HepG2 (cell line): ENCODE measurements at regions not wholly inside any gene's neighbourhood (a gene's known extent, or its start where the extent isn't known, plus 50 kb on each side); places are given as distances from the start of the nearest gene placed in this dataset.

Source experiments
- ZNF589 ChIP-seq: sonication (generic); formaldehyde crosslinking; conservative IDR thresholded peaks from 2 replicates; pipeline ENCODE4 v1.8.0; 2022; ENCODE audit warnings: mild to moderate bottlenecking, moderate library complexity, missing genetic modification reagents
- ZSCAN20 ChIP-seq: sonication (generic); formaldehyde crosslinking; IDR thresholded peaks from 2 replicates; pipeline ENCODE4 v1.4.0; 2020; ENCODE audit warnings: missing genetic modification reagents, mild to moderate bottlenecking, borderline replicate concordance
- TF ChIP-seq, protein P1 (sequence below): sonication (generic); formaldehyde crosslinking; IDR thresholded peaks from one replicate; pipeline ENCODE4 v1.5.1; 2020; ENCODE audit warnings: mild to moderate bottlenecking, missing genetic modification reagents; ENCODE audit errors: not compliant biosample characterization
- TF ChIP-seq, protein P2 (sequence below): sonication (generic); formaldehyde crosslinking; IDR thresholded peaks from 2 replicates; pipeline ENCODE4 v1.5.1; 2020; ENCODE audit warnings: mild to moderate bottlenecking, missing genetic modification reagents, borderline replicate concordance

DNA sequence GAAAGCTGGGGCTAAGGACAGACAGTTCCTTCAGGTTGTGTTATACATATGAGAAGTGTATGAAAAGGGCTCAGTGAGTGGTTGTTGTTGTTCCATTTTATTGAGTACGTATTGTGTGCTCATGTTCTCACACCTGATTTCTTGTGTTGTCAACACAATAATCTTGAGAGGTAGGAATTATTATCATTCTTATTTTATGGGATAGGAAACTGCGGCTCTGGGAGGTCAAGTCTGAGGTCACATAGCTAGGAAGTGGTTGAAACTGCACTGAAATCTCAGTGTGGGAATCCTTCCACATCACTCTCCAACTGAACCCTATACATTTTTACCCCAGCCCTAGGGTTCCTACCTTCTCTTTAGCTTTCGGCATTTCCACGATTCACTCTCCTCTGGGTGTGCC lies 124.2 kb upstream of the CXCR4 start (continued):
- TF ChIP-seq, protein P1, sequence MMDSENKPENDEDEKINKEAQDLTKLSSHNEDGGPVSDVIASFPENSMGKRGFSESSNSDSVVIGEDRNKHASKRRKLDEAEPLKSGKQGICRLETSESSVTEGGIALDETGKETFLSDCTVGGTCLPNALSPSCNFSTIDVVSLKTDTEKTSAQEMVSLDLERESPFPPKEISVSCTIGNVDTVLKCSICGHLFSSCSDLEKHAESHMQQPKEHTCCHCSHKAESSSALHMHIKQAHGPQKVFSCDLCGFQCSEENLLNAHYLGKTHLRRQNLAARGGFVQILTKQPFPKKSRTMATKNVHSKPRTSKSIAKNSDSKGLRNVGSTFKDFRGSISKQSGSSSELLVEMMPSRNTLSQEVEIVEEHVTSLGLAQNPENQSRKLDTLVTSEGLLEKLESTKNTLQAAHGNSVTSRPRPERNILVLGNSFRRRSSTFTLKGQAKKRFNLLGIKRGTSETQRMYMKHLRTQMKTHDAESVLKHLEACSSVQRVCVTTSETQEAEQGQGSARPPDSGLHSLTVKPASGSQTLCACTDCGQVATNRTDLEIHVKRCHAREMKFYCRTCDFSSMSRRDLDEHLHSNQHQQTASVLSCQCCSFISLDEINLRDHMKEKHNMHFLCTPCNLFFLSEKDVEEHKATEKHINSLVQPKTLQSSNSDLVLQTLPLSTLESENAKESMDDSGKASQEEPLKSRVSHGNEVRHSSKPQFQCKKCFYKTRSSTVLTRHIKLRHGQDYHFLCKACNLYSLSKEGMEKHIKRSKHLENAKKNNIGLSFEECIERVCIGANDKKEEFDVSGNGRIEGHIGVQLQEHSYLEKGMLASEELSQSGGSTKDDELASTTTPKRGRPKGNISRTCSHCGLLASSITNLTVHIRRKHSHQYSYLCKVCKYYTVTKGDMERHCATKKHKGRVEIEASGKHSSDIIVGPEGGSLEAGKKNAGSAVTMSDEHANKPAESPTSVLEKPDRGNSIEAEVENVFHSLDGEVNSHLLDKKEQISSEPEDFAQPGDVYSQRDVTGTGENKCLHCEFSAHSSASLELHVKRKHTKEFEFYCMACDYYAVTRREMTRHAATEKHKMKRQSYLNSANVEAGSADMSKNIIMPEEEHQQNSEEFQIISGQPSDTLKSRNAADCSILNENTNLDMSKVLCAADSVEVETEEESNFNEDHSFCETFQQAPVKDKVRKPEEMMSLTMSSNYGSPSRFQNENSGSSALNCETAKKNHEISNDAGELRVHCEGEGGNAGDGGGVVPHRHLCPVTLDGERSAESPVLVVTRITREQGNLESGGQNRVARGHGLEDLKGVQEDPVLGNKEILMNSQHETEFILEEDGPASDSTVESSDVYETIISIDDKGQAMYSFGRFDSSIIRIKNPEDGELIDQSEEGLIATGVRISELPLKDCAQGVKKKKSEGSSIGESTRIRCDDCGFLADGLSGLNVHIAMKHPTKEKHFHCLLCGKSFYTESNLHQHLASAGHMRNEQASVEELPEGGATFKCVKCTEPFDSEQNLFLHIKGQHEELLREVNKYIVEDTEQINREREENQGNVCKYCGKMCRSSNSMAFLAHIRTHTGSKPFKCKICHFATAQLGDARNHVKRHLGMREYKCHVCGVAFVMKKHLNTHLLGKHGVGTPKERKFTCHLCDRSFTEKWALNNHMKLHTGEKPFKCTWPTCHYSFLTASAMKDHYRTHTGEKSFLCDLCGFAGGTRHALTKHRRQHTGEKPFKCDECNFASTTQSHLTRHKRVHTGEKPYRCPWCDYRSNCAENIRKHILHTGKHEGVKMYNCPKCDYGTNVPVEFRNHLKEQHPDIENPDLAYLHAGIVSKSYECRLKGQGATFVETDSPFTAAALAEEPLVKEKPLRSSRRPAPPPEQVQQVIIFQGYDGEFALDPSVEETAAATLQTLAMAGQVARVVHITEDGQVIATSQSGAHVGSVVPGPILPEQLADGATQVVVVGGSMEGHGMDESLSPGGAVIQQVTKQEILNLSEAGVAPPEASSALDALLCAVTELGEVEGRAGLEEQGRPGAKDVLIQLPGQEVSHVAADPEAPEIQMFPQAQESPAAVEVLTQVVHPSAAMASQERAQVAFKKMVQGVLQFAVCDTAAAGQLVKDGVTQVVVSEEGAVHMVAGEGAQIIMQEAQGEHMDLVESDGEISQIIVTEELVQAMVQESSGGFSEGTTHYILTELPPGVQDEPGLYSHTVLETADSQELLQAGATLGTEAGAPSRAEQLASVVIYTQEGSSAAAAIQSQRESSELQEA = no peak
- TF ChIP-seq ZSCAN20 (CRISPR knock-in tag) (no peak), ZNF589 (no peak)
- TF ChIP-seq, protein P2, sequence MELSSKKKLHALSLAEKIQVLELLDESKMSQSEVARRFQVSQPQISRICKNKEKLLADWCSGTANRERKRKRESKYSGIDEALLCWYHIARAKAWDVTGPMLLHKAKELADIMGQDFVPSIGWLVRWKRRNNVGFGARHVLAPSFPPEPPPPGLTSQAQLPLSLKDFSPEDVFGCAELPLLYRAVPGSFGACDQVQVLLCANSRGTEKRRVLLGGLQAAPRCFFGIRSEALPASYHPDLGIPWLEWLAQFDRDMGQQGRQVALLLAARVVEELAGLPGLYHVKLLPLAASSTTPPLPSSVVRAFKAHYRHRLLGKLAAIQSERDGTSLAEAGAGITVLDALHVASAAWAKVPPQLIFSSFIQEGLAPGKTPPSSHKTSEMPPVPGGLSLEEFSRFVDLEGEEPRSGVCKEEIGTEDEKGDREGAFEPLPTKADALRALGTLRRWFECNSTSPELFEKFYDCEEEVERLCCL (CRISPR knock-in tag) = no peak
